Ectodermal cell (in vitro differentiated cells): ENCODE measurements at regions not wholly inside any gene's neighbourhood (a gene's known extent, or its start where the extent isn't known, plus 50 kb on each side); places are given as distances from the start of the nearest gene placed in this dataset.
A peak's percentile ranks its signal among the peaks of the same experiment; 100 is the strongest.
"Not testable (repeated sequence)": the region's sequence is repeated elsewhere in the genome, so short reads cannot be mapped to it uniquely, and the experiment has no call there.

Experiments used
- H3K27ac ChIP-seq: 2 replicates; pipeline ENCODE4 v1.7.0; 2013; ENCODE audit warnings: mild to moderate bottlenecking, low read depth, low read length; ENCODE audit not compliant: insufficient read depth, poor library complexity, severe bottlenecking
- H3K27me3 ChIP-seq: 2 replicates; pipeline ENCODE4 v1.7.0; 2013; ENCODE audit warnings: mild to moderate bottlenecking, low read length; ENCODE audit not compliant: insufficient read depth, control insufficient read depth, poor library complexity, severe bottlenecking
- H3K36me3 ChIP-seq: one replicate; pipeline ENCODE4 v1.7.0; 2013; ENCODE audit warnings: low read length; ENCODE audit not compliant: control insufficient read depth, insufficient read depth
- H3K4me1 ChIP-seq: one replicate; pipeline ENCODE4 v1.7.0; 2013; ENCODE audit warnings: low read length; ENCODE audit not compliant: control insufficient read depth, insufficient read depth
- H3K4me3 ChIP-seq: 2 replicates; pipeline ENCODE4 v1.7.0; 2013; ENCODE audit warnings: low read depth, low read length, control low read depth; ENCODE audit not compliant: insufficient read depth
- H3K9me3 ChIP-seq: 2 replicates; pipeline ENCODE4 v1.7.0; 2013; ENCODE audit warnings: mild to moderate bottlenecking, low read length, moderate library complexity; ENCODE audit not compliant: control insufficient read depth
- WGBS, 2 experiments: methylation state at CpG; one replicate each; pipeline ENCODE4 v1.1.7; 2013; ENCODE audit warnings: missing lambda C conversion rate in 2 of 2; 5-methylcytosine and 5-hydroxymethylcytosine counted together

GRCh38 chr12:25404955-25405354 lies 148.1 kb downstream of the LMNTD1 start:
- Histone ChIP-seq H3K4me3 (no peak overlapping the region), H3K9me3 (no peaks in the 10 kb centered on the region), H3K36me3 (no peaks in the 10 kb centered on the region), H3K4me1 (no peaks in the 10 kb centered on the region), H3K27me3 (no peaks in the 10 kb centered on the region), H3K27ac (no peak overlapping the region)
- WGBS, 2 experiments, result 85 to 91% methylated on average over 5 of the region's 5 CpGs

- 91 to 93% methylated on average over 3 of the region's 3 CpGs for WGBS, 2 experiments
- no peaks in the 10 kb centered on the region for H3K36me3 ChIP-seq
- H3K9me3 ChIP-seq, result no peaks in the 10 kb centered on the region
- no peak overlapping the region for H3K4me3 ChIP-seq
- no peaks in the 10 kb centered on the region for H3K27me3 ChIP-seq
- no peak overlapping the region for H3K27ac ChIP-seq
- no peaks in the 10 kb centered on the region for H3K4me1 ChIP-seq
These were observed 151.0 kb upstream of the KRAS start for GRCh38 chr12:25401547-25402345.

GRCh38 chr12:25397001-25397400 lies 146.3 kb upstream of the KRAS start:
- Histone ChIP-seq H3K27ac (no peak overlapping the region), H3K4me1 (no peaks in the 10 kb centered on the region), H3K27me3 (no peaks in the 10 kb centered on the region), H3K9me3 (no peaks in the 10 kb centered on the region), H3K4me3 (no peak overlapping the region), H3K36me3 (no peaks in the 10 kb centered on the region)
- 67 to 68% methylated on average over 6 of the region's 6 CpGs for WGBS, 2 experiments

- Histone ChIP-seq H3K27me3 (no peaks in the 10 kb centered on the region), H3K9me3 (no peaks in the 10 kb centered on the region), H3K4me1 (no peaks in the 10 kb centered on the region), H3K27ac (no peak overlapping the region), H3K36me3 (no peaks in the 10 kb centered on the region), H3K4me3 (no peak overlapping the region)
- 94 to 100% methylated on average over 1 of the region's 1 CpG for WGBS, 2 experiments
These were observed 144.5 kb upstream of the KRAS start for GRCh38 chr12:25395227-25395626.

- H3K27me3 ChIP-seq, result not testable (repeated sequence)
These were observed 144.0 kb upstream of the KRAS start for GRCh38 chr12:25394775-25395174.

GRCh38 chr12:25394025-25394424 lies 143.3 kb upstream of the KRAS start:
- Histone ChIP-seq H3K27me3 (no peaks in the 10 kb centered on the region), H3K27ac (no peak overlapping the region), H3K36me3 (no peaks in the 10 kb centered on the region), H3K9me3 (no peaks in the 10 kb centered on the region), H3K4me3 (no peak overlapping the region), H3K4me1 (no peaks in the 10 kb centered on the region)
- WGBS, 2 experiments, result 92 to 93% methylated on average over 9 of the region's 9 CpGs

More at GRCh38 chr12:25394775-25395174, 144.0 kb upstream of the KRAS start:
- not testable (repeated sequence) for H3K9me3 ChIP-seq, H3K27ac ChIP-seq, H3K4me3 ChIP-seq, H3K36me3 ChIP-seq, H3K4me1 ChIP-seq
- 93% methylated on average over 1 to 2 of the region's 4 CpGs for WGBS, 2 experiments

GRCh38 chr12:25391346-25391745 lies 140.6 kb upstream of the KRAS start:
- H3K36me3 ChIP-seq, H3K27ac ChIP-seq, H3K4me3 ChIP-seq, H3K9me3 ChIP-seq, H3K4me1 ChIP-seq: not testable (repeated sequence)
- WGBS, 2 experiments, result 96% methylated on average over 25 of the region's 25 CpGs
- peaks cover 11% of the 10 kb centered on the region for H3K27me3 ChIP-seq

GRCh38 chr12:25388183-25388582 lies 137.5 kb upstream of the KRAS start:
- Histone ChIP-seq H3K4me1 (no peaks in the 10 kb centered on the region), H3K36me3 (no peaks in the 10 kb centered on the region), H3K27me3 (peaks cover 13% of the 10 kb centered on the region), H3K27ac (no peak overlapping the region), H3K9me3 (no peaks in the 10 kb centered on the region), H3K4me3 (no peak overlapping the region)
- WGBS, 2 experiments, result 65 to 76% methylated on average over 4 to 5 of the region's 5 CpGs

GRCh38 chr12:25387732-25388050 lies 137.0 kb upstream of the KRAS start:
- H3K4me1 ChIP-seq, result no peaks in the 10 kb centered on the region
- H3K36me3 ChIP-seq, result no peaks in the 10 kb centered on the region
- peaks cover 13% of the 10 kb centered on the region for H3K27me3 ChIP-seq
- 91% methylated on average over 3 of the region's 3 CpGs; no CpG with 5 or more reads in 1 of the 2 experiments for WGBS, 2 experiments
- no peaks in the 10 kb centered on the region for H3K9me3 ChIP-seq
- H3K4me3 ChIP-seq, result no peak overlapping the region
- no peak overlapping the region for H3K27ac ChIP-seq

- no peaks in the 10 kb centered on the region for H3K4me1 ChIP-seq
- peaks cover 13% of the 10 kb centered on the region for H3K27me3 ChIP-seq
- H3K36me3 ChIP-seq, result no peaks in the 10 kb centered on the region
- no peak overlapping the region for H3K27ac ChIP-seq
- no peaks in the 10 kb centered on the region for H3K9me3 ChIP-seq
- H3K4me3 ChIP-seq, result peak overlapping the region; percentile 71
- WGBS, 2 experiments, result 18 to 20% methylated on average over 18 to 22 of the region's 22 CpGs
These were observed 136.4 kb upstream of the KRAS start for GRCh38 chr12:25386831-25387731.
